Esophagus squamous epithelium (tissue), 5 donors: ENCODE measurements at regions not wholly inside any gene's neighbourhood (a gene's known extent, or its start where the extent isn't known, plus 50 kb on each side); places are given as distances from the start of the nearest gene placed in this dataset.
A peak's percentile ranks its signal among the peaks of the same experiment; 100 is the strongest.

Experiments used
- DNase-seq: peaks from one replicate; lab custom pipeline; 2025; lab: John Stamatoyannopoulos, UW
- H3K27ac ChIP-seq, 4 donors: fragments of 200-600 bp; sonication (generic); one replicate each; pipeline ENCODE4 v1.5.1; 2016 to 2019; ENCODE audit warnings: mild to moderate bottlenecking in 1 of 4
- H3K27me3 ChIP-seq, 4 donors: fragments of 200-600 bp; sonication (generic); 1 replicate in 3 of 4; 2 replicates in 1 of 4; pipeline versions ENCODE4 v1.5.1 to v1.6.0; 2017 to 2021; ENCODE audit warnings: antibody characterized with exemption in 1 of 4
- H3K36me3 ChIP-seq, 3 donors: fragments of 200-600 bp; sonication (generic); one replicate each; pipeline ENCODE4 v1.5.1; 2016 to 2019
- H3K4me1 ChIP-seq, 3 donors: fragments of 200-600 bp; sonication (generic); one replicate each; pipeline ENCODE4 v1.5.1; 2017 to 2019
- H3K4me3 ChIP-seq, 4 donors: fragments of 200-600 bp; sonication (generic); 1 replicate in 3 of 4; 2 replicates in 1 of 4; pipeline ENCODE4 v1.5.1; 2016 to 2019; ENCODE audit warnings: mild to moderate bottlenecking in 2 of 4, moderate library complexity in 1 of 4
- H3K9me3 ChIP-seq, 3 donors: fragments of 200-600 bp; sonication (generic); one replicate each; pipeline ENCODE4 v1.5.1; 2016 to 2019
- CTCF ChIP-seq, 6 experiments: fragments of 450-650 bp in 4 of 6; fragments of 200-600 bp in 2 of 6; sonication (generic) in 2 of 6; IDR thresholded peaks; one replicate each; pipeline ENCODE4 v1.5.1; 2016 to 2019; ENCODE audit warnings: antibody characterized with exemption in 6 of 6, mild to moderate bottlenecking in 4 of 6, moderate library complexity in 4 of 6
- POLR2A ChIP-seq, 4 donors: fragments of 450-650 bp; IDR thresholded peaks; one replicate each; pipeline ENCODE4 v1.6.1; 2017; ENCODE audit warnings: antibody characterized with exemption in 4 of 4, mild to moderate bottlenecking in 4 of 4, moderate library complexity in 3 of 4
- WGBS, 2 donors: methylation state at CpG; one replicate each; pipeline ENCODE4 v1.1.5; 2018; 5-methylcytosine and 5-hydroxymethylcytosine counted together
- intact Hi-C: fragments of 100-400 bp; cut with DNase I; formaldehyde crosslinking; loops from one replicate; pipeline ENCODE4 v1.15.0; 2022
- donor health status: DM: yes; HTN: yes; CAD: no.

GRCh38 chr12:69019910-69020309 lies 86.9 kb upstream of the CPM start:
- Histone ChIP-seq H3K27me3 (no peaks in the 10 kb centered on the region), H3K36me3 (no peaks in the 10 kb centered on the region), H3K4me1 (peaks cover 0 to 12% (median 0%) of the 10 kb centered on the region in 3 donors), H3K9me3 (no peaks in the 10 kb centered on the region), H3K27ac (no peak overlapping the region), H3K4me3 (no peak overlapping the region)
- intact Hi-C loops, result no loop called here
- no peak for TF ChIP-seq CTCF (IDR thresholded peaks at IDR 0.05)
- no peak for TF ChIP-seq POLR2A (IDR thresholded peaks at IDR 0.05)
- no peak for DNase-seq

- intact Hi-C loops, result no loop called here
- Histone ChIP-seq H3K36me3 (no peaks in the 10 kb centered on the region), H3K4me1 (peaks cover 0 to 30% (median under 1%) of the 10 kb centered on the region in 3 donors), H3K27ac (no peak overlapping the region), H3K27me3 (no peaks in the 10 kb centered on the region), H3K9me3 (no peaks in the 10 kb centered on the region), H3K4me3 (no peak overlapping the region)
- TF ChIP-seq CTCF (IDR thresholded peaks at IDR 0.05) (no peak), POLR2A (IDR thresholded peaks at IDR 0.05) (no peak)
- WGBS, 2 donors, result 78 to 93% methylated on average over 1 to 3 of the region's 4 CpGs
- DNase-seq, result no peak
Observed at GRCh38 chr12:69022674-69023073, 89.7 kb upstream of the CPM start.

GRCh38 chr12:69023840-69024239 lies 90.9 kb upstream of the CPM start:
- Histone ChIP-seq H3K4me3 (no peak overlapping the region), H3K36me3 (no peaks in the 10 kb centered on the region), H3K9me3 (no peaks in the 10 kb centered on the region), H3K4me1 (peaks cover 3 to 41% (median 8%) of the 10 kb centered on the region in 3 donors), H3K27ac (peak overlapping the region in 2 of 4 donors; percentile 26 to 82), H3K27me3 (no peaks in the 10 kb centered on the region)
- intact Hi-C loops, result no loop called here
- TF ChIP-seq POLR2A (IDR thresholded peaks at IDR 0.05) (no peak), CTCF (IDR thresholded peaks at IDR 0.05) (no peak)
- no peak for DNase-seq
- 77 to 78% methylated on average over 5 of the region's 5 CpGs for WGBS, 2 donors

GRCh38 chr12:69024413-69024812 lies 91.4 kb upstream of the CPM start:
- Histone ChIP-seq H3K4me3 (no peak overlapping the region), H3K27ac (peak overlapping the region in 3 of 4 donors; percentile 53 to 82 (median 75)), H3K36me3 (no peaks in the 10 kb centered on the region), H3K27me3 (no peaks in the 10 kb centered on the region), H3K9me3 (no peaks in the 10 kb centered on the region), H3K4me1 (peaks cover 3 to 47% (median 12%) of the 10 kb centered on the region in 3 donors)
- intact Hi-C loops, result no loop called here
- TF ChIP-seq CTCF (IDR thresholded peaks at IDR 0.05), result no peak
- TF ChIP-seq POLR2A (IDR thresholded peaks at IDR 0.05), result no peak
- WGBS, 2 donors, result 32 to 40% methylated on average over 7 of the region's 7 CpGs
- no peak for DNase-seq

- 30 to 38% methylated on average over 4 of the region's 4 CpGs for WGBS, 2 donors
- peak overlapping the region; percentile 53 to 82 (median 66) for H3K27ac ChIP-seq
- intact Hi-C loops, result no loop called here
- H3K9me3 ChIP-seq, result no peaks in the 10 kb centered on the region
- H3K36me3 ChIP-seq, result no peaks in the 10 kb centered on the region
- H3K4me3 ChIP-seq, result no peak overlapping the region
- no peak for DNase-seq
- H3K4me1 ChIP-seq, result peaks cover 3 to 48% (median 12%) of the 10 kb centered on the region in 3 donors
- H3K27me3 ChIP-seq, result no peaks in the 10 kb centered on the region
- TF ChIP-seq CTCF (IDR thresholded peaks at IDR 0.05) (no peak), POLR2A (IDR thresholded peaks at IDR 0.05) (no peak)
Observed at GRCh38 chr12:69024907-69025306, 91.9 kb upstream of the CPM start.
